Neural cell (in vitro differentiated cells): ENCODE measurements at regions not wholly inside any gene's neighbourhood (a gene's known extent, or its start where the extent isn't known, plus 50 kb on each side); places are given as distances from the start of the nearest gene placed in this dataset.

Source experiments
- EP300 ChIP-seq: fragments of 450-650 bp; conservative IDR thresholded peaks from 2 replicates; pipeline ENCODE4 v1.6.1; 2014; ENCODE audit warnings: antibody characterized with exemption, mild to moderate bottlenecking, moderate library complexity; ENCODE audit not compliant: poor library complexity, severe bottlenecking
- EZH2 ChIP-seq: fragments of 200-600, 300-800 bp; shearing (Covaris generic), sonication (generic); IDR thresholded peaks from 2 replicates; pipeline ENCODE4 v1.6.1; 2014; ENCODE audit warnings: antibody characterized with exemption, low read length, borderline replicate concordance, mild to moderate bottlenecking; ENCODE audit not compliant: insufficient read depth, poor library complexity, severe bottlenecking
- MXI1 ChIP-seq: fragments of 450-650 bp; conservative IDR thresholded peaks from 2 replicates; pipeline ENCODE4 v1.6.1; 2014; ENCODE audit warnings: antibody characterized with exemption, mild to moderate bottlenecking; ENCODE audit not compliant: poor library complexity, severe bottlenecking
- POLR2AphosphoS5 ChIP-seq: IDR thresholded peaks from 2 replicates; pipeline ENCODE4 v1.6.1; 2012
- RAD21 ChIP-seq: fragments of 450-650 bp; conservative IDR thresholded peaks from 2 replicates; pipeline ENCODE4 v1.6.1; 2014; ENCODE audit warnings: antibody characterized with exemption, mild to moderate bottlenecking, moderate library complexity
- SMC3 ChIP-seq: fragments of 450-650 bp; conservative IDR thresholded peaks from 2 replicates; pipeline ENCODE4 v1.6.1; 2014; ENCODE audit warnings: antibody characterized with exemption, mild to moderate bottlenecking, moderate library complexity; ENCODE audit not compliant: poor library complexity
- TAF1 ChIP-seq: IDR thresholded peaks from 2 replicates; pipeline ENCODE4 v1.6.1; 2012; ENCODE audit warnings: low read depth
- TF ChIP-seq, protein P1 (sequence below): fragments of 450-650 bp; IDR thresholded peaks from 2 replicates; pipeline ENCODE4 v1.5.1; 2014; ENCODE audit warnings: antibody characterized with exemption, mild to moderate bottlenecking, moderate library complexity; ENCODE audit not compliant: poor library complexity, severe bottlenecking
- TF ChIP-seq, protein P2 (sequence below): IDR thresholded peaks from 2 replicates; pipeline ENCODE4 v1.6.1; 2012; ENCODE audit warnings: borderline replicate concordance

DNA sequence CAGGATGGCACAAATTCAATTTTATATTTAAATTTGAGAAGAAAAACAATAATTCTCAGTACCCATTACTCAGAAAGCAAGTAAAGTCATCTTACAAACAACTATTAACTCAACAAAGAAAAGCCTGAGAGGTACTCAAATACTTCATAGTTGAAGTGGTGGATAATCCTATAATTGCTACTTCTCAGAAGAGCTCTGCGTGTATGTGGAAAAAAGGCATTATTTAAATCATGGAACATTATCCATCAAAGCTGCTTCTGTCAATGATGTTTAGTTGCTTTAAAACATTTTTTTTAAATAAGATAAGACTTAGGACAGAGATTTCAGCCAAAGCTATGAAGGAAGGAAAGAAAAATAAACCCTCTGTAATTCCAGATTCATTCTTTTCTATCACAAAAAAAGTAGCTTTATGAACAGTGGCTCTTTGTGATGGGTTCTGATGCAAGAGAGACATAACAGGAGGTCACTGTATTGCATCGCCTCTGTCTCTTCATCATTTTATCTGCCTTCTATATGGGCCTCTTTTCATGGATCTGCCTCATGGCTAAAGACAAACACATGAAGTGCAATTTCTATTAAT lies 367.9 kb upstream of the SLC35B3 start:
- TF ChIP-seq POLR2AphosphoS5 (no peak), RAD21 (no peak), SMC3 (no peak), TAF1 (no peak), EZH2 (no peak), EP300 (no peak), MXI1 (no peak)
- TF ChIP-seq, protein P1, sequence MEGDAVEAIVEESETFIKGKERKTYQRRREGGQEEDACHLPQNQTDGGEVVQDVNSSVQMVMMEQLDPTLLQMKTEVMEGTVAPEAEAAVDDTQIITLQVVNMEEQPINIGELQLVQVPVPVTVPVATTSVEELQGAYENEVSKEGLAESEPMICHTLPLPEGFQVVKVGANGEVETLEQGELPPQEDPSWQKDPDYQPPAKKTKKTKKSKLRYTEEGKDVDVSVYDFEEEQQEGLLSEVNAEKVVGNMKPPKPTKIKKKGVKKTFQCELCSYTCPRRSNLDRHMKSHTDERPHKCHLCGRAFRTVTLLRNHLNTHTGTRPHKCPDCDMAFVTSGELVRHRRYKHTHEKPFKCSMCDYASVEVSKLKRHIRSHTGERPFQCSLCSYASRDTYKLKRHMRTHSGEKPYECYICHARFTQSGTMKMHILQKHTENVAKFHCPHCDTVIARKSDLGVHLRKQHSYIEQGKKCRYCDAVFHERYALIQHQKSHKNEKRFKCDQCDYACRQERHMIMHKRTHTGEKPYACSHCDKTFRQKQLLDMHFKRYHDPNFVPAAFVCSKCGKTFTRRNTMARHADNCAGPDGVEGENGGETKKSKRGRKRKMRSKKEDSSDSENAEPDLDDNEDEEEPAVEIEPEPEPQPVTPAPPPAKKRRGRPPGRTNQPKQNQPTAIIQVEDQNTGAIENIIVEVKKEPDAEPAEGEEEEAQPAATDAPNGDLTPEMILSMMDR, result no peak
- TF ChIP-seq, protein P2, sequence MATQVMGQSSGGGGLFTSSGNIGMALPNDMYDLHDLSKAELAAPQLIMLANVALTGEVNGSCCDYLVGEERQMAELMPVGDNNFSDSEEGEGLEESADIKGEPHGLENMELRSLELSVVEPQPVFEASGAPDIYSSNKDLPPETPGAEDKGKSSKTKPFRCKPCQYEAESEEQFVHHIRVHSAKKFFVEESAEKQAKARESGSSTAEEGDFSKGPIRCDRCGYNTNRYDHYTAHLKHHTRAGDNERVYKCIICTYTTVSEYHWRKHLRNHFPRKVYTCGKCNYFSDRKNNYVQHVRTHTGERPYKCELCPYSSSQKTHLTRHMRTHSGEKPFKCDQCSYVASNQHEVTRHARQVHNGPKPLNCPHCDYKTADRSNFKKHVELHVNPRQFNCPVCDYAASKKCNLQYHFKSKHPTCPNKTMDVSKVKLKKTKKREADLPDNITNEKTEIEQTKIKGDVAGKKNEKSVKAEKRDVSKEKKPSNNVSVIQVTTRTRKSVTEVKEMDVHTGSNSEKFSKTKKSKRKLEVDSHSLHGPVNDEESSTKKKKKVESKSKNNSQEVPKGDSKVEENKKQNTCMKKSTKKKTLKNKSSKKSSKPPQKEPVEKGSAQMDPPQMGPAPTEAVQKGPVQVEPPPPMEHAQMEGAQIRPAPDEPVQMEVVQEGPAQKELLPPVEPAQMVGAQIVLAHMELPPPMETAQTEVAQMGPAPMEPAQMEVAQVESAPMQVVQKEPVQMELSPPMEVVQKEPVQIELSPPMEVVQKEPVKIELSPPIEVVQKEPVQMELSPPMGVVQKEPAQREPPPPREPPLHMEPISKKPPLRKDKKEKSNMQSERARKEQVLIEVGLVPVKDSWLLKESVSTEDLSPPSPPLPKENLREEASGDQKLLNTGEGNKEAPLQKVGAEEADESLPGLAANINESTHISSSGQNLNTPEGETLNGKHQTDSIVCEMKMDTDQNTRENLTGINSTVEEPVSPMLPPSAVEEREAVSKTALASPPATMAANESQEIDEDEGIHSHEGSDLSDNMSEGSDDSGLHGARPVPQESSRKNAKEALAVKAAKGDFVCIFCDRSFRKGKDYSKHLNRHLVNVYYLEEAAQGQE, result no peak
